ENCODE measurements at regions not wholly inside any gene's neighbourhood (a gene's known extent, or its start where the extent isn't known, plus 50 kb on each side); places are given as distances from the start of the nearest gene placed in this dataset.
"Not testable (repeated sequence)": the region's sequence is repeated elsewhere in the genome, so short reads cannot be mapped to it uniquely, and the experiment has no call there.

GRCh38 chr14:22185191-22185590 is 403.8 kb downstream of the DAD1 start:
- DNase-seq, result no peak

GRCh38 chr14:22184830-22185168 is 404.2 kb downstream of the DAD1 start:
- no peak for DNase-seq

- no peak for DNase-seq
These were observed 404.7 kb downstream of the DAD1 start for GRCh38 chr14:22184157-22184829.

- no peak for DNase-seq
These were observed 409.0 kb downstream of the DAD1 start for GRCh38 chr14:22180045-22180444.

- DNase-seq, result no peak
These were observed 409.8 kb downstream of the DAD1 start for GRCh38 chr14:22179190-22179589.

- DNase-seq, result peak; percentile 11
These were observed 410.6 kb downstream of the DAD1 start for GRCh38 chr14:22178333-22178839.

- no peak for DNase-seq
These were observed 411.2 kb downstream of the DAD1 start for GRCh38 chr14:22177870-22178269.

- no peak for DNase-seq
These were observed 412.1 kb downstream of the DAD1 start for GRCh38 chr14:22176957-22177356.

GRCh38 chr14:22175278-22175558 is 413.8 kb downstream of the DAD1 start:
- DNase-seq, result not testable (repeated sequence)

- DNase-seq, result no peak
These were observed 414.4 kb downstream of the DAD1 start for GRCh38 chr14:22174412-22175277.

GRCh38 chr14:22168092-22168955 is 420.7 kb downstream of the DAD1 start:
- DNase-seq, result no peak

- no peak for DNase-seq
These were observed 424.4 kb downstream of the DAD1 start for GRCh38 chr14:22164616-22165015.

GRCh38 chr14:22163051-22163450 is 426.0 kb downstream of the DAD1 start:
- no peak for DNase-seq

- DNase-seq, result no peak
These were observed 429.1 kb downstream of the DAD1 start for GRCh38 chr14:22159957-22160356.

GRCh38 chr14:22159099-22159498 is 429.9 kb downstream of the DAD1 start:
- DNase-seq, result no peak

GRCh38 chr14:22158560-22158959 is 430.5 kb downstream of the DAD1 start:
- DNase-seq, result no peak

GRCh38 chr14:22155571-22155970 is 433.5 kb downstream of the DAD1 start:
- no peak for DNase-seq

GRCh38 chr14:22152903-22153302 is 436.1 kb downstream of the DAD1 start:
- no peak for DNase-seq

GRCh38 chr14:22152161-22152870 is 436.7 kb downstream of the DAD1 start:
- DNase-seq, result no peak

- no peak for DNase-seq
These were observed 437.9 kb downstream of the DAD1 start for GRCh38 chr14:22151121-22151520.

- no peak for DNase-seq
These were observed 440.0 kb downstream of the DAD1 start for GRCh38 chr14:22149058-22149457.

GRCh38 chr14:22147716-22148115 is 441.3 kb downstream of the DAD1 start:
- no peak for DNase-seq

- no peak for DNase-seq
These were observed 445.7 kb downstream of the DAD1 start for GRCh38 chr14:22143363-22143762.
